Naive thymus-derived CD4-positive, alpha-beta T cell (primary cell): ENCODE measurements at regions not wholly inside any gene's neighbourhood (a gene's known extent, or its start where the extent isn't known, plus 50 kb on each side); places are given as distances from the start of the nearest gene placed in this dataset.
"Not testable (repeated sequence)": the region's sequence is repeated elsewhere in the genome, so short reads cannot be mapped to it uniquely, and the experiment has no call there.

Source experiments
- ATAC-seq: fragments of 150-1000 bp; cut with Tn5 transposase; 2 replicates; pipeline ENCODE4 v1.10.0; 2021; ENCODE audit warnings: mild to moderate bottlenecking, moderate library complexity
- CTCF ChIA-PET: fragments of 350-600 bp; sonication (Branson Sonifier 250); formaldehyde crosslinking; loops from one replicate; lab custom pipeline; 2021; ENCODE audit warnings: antibody characterized with exemption; lab: Charles Lee
- POLR2A ChIA-PET: fragments of 350-600 bp; sonication (Branson Sonifier 250); formaldehyde crosslinking; loops from one replicate; lab custom pipeline; 2021; ENCODE audit warnings: antibody characterized with exemption, inconsistent platforms; lab: Charles Lee
- DNase-seq, 9 donors: peaks; one replicate each; pipeline versions ENCODE4 v3.0.0 to v3.0.0-alpha.2; 2020 to 2022; ENCODE audit warnings: mixed read lengths in 1 of 9
- H3K27ac ChIP-seq: one replicate; pipeline ENCODE4 v1.7.0; 2013; ENCODE audit warnings: mild to moderate bottlenecking, low read depth, low read length, moderate library complexity
- H3K27me3 ChIP-seq, 2 donors: one replicate each; pipeline ENCODE4 v1.7.0; 2013; ENCODE audit warnings: low read length in 2 of 2, mild to moderate bottlenecking in 2 of 2, moderate library complexity in 2 of 2; ENCODE audit not compliant: control insufficient read depth in 2 of 2, insufficient read depth in 2 of 2
- H3K36me3 ChIP-seq, 3 experiments: 1 replicate in 2 of 3; 2 replicates in 1 of 3; pipeline ENCODE4 v1.7.0; 2013; ENCODE audit warnings: low read length in 3 of 3, mild to moderate bottlenecking in 3 of 3, moderate library complexity in 1 of 3; ENCODE audit not compliant: insufficient read depth in 3 of 3, control insufficient read depth in 2 of 3
- H3K4me1 ChIP-seq, 2 donors: one replicate each; pipeline ENCODE4 v1.7.0; 2013; ENCODE audit warnings: low read length in 2 of 2, mild to moderate bottlenecking in 2 of 2, moderate library complexity in 1 of 2; ENCODE audit not compliant: control insufficient read depth in 2 of 2, insufficient read depth in 2 of 2
- H3K4me3 ChIP-seq: 2 replicates; pipeline ENCODE4 v1.7.0; 2013; ENCODE audit warnings: mild to moderate bottlenecking, low read length
- H3K9me3 ChIP-seq, 3 experiments: 1 replicate in 2 of 3; 2 replicates in 1 of 3; pipeline ENCODE4 v1.7.0; 2013; ENCODE audit warnings: low read length in 3 of 3; ENCODE audit not compliant: control insufficient read depth in 2 of 3
- H3K27ac Mint-ChIP-seq, 9 donors: one replicate each; pipeline ENCODE4 v1.8.0; 2020 to 2022; ENCODE audit warnings: mixed read lengths in 9 of 9, mild to moderate bottlenecking in 8 of 9, moderate library complexity in 5 of 9, inconsistent platforms in 2 of 9
- H3K27me3 Mint-ChIP-seq, 5 donors: one replicate each; pipeline ENCODE4 v1.8.0; 2021 to 2022; ENCODE audit warnings: mixed read lengths in 5 of 5, mild to moderate bottlenecking in 1 of 5
- H3K36me3 Mint-ChIP-seq, 5 donors: one replicate each; pipeline ENCODE4 v1.8.0; 2020 to 2022; ENCODE audit warnings: mixed read lengths in 5 of 5, mild to moderate bottlenecking in 3 of 5, inconsistent platforms in 1 of 5
- H3K4me1 Mint-ChIP-seq, 7 donors: one replicate each; pipeline ENCODE4 v1.8.0; 2020 to 2022; ENCODE audit warnings: mixed read lengths in 7 of 7, mild to moderate bottlenecking in 3 of 7, inconsistent platforms in 1 of 7
- H3K4me3 Mint-ChIP-seq, 10 donors: one replicate each; pipeline ENCODE4 v1.8.0; 2020 to 2022; ENCODE audit warnings: mild to moderate bottlenecking in 10 of 10, mixed read lengths in 10 of 10, moderate library complexity in 6 of 10, inconsistent platforms in 2 of 10
- H3K9me3 Mint-ChIP-seq, 11 donors: one replicate each; pipeline ENCODE4 v1.8.0; 2020 to 2022; ENCODE audit warnings: mixed read lengths in 11 of 11, mild to moderate bottlenecking in 4 of 11, inconsistent platforms in 1 of 11, moderate library complexity in 1 of 11
- intact Hi-C, 2 donors: fragments of 100-400 bp; cut with micrococcal nuclease; formaldehyde crosslinking; loops; one replicate each; pipeline ENCODE4 v1.15.1; 2023

DNA sequence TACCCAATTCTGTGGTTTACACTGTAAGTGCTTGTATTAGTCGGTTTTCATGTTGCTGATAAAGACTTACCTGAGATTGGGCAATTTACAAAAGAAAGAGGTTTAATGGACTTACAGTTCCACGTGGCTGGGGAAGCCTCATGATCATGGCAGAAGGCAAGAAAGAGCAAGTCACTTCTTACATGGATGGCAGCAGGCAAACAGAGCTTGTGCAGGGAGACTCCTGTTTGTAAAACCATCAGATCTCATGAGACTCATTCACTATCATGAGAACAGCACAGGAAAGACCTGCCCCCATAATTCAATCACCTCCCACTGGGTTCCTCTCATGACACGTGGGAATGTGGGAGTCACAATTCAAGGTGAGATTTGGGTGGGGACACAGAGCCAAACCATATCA, 119.3 kb downstream of the BASP1 start:
- intact Hi-C loops, H3K27ac ChIP-seq, POLR2A ChIA-PET, H3K4me3 ChIP-seq, H3K36me3 ChIP-seq, DNase-seq, CTCF ChIA-PET, H3K4me1 Mint-ChIP-seq, H3K27me3 ChIP-seq, H3K4me1 ChIP-seq, H3K4me3 Mint-ChIP-seq, H3K27me3 Mint-ChIP-seq, H3K9me3 ChIP-seq, ATAC-seq, H3K36me3 Mint-ChIP-seq, H3K27ac Mint-ChIP-seq: not testable (repeated sequence)
- peaks cover 3 to 30% (median 11%) of the 10 kb centered on the region in 11 donors for H3K9me3 Mint-ChIP-seq

DNA sequence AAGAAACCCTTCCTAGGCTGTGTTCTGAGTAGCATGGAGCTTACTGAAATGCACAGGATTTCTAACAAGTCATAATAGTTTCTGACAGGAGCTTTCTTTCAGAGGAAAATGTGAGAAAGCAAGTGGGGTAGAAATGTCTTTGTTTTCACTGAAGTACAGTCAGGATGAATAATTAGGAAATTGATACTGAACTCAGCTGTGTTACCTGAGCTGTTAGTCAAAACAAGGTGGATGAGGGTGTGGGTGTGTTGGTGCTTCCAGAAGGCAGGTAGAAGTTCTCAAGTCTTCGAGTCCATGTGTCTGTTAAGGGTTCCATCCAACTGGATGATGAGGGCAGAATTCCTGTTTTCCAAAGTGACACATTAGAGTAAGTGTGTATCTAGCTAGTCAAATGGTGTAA, 122.4 kb downstream of the BASP1 start:
- ChIA-PET POLR2A (no interaction called here), CTCF (no interaction called here)
- Histone ChIP-seq H3K4me1 (no peaks in the 10 kb centered on the region), H3K36me3 (no peaks in the 10 kb centered on the region), H3K27me3 (no peaks in the 10 kb centered on the region), H3K9me3 (no peaks in the 10 kb centered on the region), H3K27ac (no peak overlapping the region), H3K4me3 (no peak overlapping the region)
- no peaks in the 10 kb centered on the region for H3K4me1 Mint-ChIP-seq
- ATAC-seq (no peak), DNase-seq (no peak)
- peaks cover 0 to 5% (median 0%) of the 10 kb centered on the region in 5 donors for H3K27me3 Mint-ChIP-seq
- H3K36me3 Mint-ChIP-seq: peaks cover 0 to 6% (median 0%) of the 10 kb centered on the region in 5 donors
- H3K4me3 Mint-ChIP-seq: no peak overlapping the region
- intact Hi-C loops: no loop called here
- H3K27ac Mint-ChIP-seq: no peak overlapping the region
- H3K9me3 Mint-ChIP-seq: peaks cover 1 to 15% (median 8%) of the 10 kb centered on the region in 11 donors

DNA sequence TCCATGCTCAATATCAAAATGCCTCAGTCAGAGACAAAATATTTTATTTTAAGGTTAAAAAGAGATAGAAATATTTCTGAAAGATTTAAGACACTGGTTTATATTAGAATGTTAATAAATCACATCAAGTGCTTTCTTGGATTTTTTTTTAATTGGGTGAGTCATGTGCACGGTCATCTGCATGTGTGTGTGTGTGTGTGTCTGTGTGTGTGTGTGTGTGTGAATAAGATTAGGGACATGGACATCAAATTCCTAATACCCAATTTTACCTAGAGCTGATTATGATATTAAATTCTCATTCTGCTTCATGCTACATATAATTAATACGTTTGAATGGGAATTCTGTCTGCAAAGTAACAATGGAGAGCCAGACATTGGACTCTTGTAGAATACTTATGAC, 122.9 kb downstream of the BASP1 start:
- no peak for ATAC-seq
- Histone ChIP-seq H3K4me3 (no peak overlapping the region), H3K9me3 (no peaks in the 10 kb centered on the region), H3K4me1 (no peaks in the 10 kb centered on the region), H3K27me3 (no peaks in the 10 kb centered on the region), H3K27ac (no peak overlapping the region), H3K36me3 (no peaks in the 10 kb centered on the region)
- H3K4me1 Mint-ChIP-seq: no peaks in the 10 kb centered on the region
- DNase-seq: no peak
- peaks cover 1 to 17% (median 10%) of the 10 kb centered on the region in 11 donors for H3K9me3 Mint-ChIP-seq
- CTCF ChIA-PET: no interaction called here
- no peak overlapping the region for H3K27ac Mint-ChIP-seq
- H3K27me3 Mint-ChIP-seq: peaks cover 0 to 5% (median 0%) of the 10 kb centered on the region in 5 donors
- POLR2A ChIA-PET: no interaction called here
- H3K36me3 Mint-ChIP-seq: peaks cover 0 to 6% (median 0%) of the 10 kb centered on the region in 5 donors
- intact Hi-C loops: no loop called here
- H3K4me3 Mint-ChIP-seq: no peak overlapping the region

DNA sequence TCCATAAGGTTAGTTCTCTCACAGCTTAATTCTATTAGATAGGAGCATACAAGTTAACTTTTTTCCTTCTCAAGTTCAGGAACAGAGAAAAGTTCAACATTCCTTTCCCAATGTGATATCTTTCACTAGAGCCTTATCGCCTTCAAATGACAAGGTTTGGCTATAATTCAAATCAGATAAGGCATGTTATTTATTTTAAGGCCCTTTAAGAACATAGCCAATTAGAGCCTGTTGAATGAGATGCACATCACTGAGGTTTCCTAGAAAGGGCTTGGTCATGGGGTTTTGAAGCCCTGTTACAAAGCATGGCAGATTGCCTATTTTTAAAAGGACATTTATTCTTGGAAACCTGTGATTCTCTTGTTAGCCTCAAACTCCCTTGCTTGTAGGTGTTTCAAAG, 123.4 kb downstream of the BASP1 start:
- H3K27me3 Mint-ChIP-seq: peaks cover 0 to 5% (median 0%) of the 10 kb centered on the region in 5 donors
- no peak overlapping the region for H3K4me3 Mint-ChIP-seq
- H3K27ac Mint-ChIP-seq: no peak overlapping the region
- H3K36me3 Mint-ChIP-seq: peaks cover 0 to 6% (median 0%) of the 10 kb centered on the region in 5 donors
- H3K4me1 Mint-ChIP-seq: no peaks in the 10 kb centered on the region
- H3K9me3 Mint-ChIP-seq: peaks cover 1 to 17% (median 9%) of the 10 kb centered on the region in 11 donors
- ATAC-seq (no peak), DNase-seq (no peak)
- POLR2A ChIA-PET: no interaction called here
- no peaks in the 10 kb centered on the region for H3K36me3 ChIP-seq
- H3K27me3 ChIP-seq: no peaks in the 10 kb centered on the region
- CTCF ChIA-PET: no interaction called here
- no peaks in the 10 kb centered on the region for H3K9me3 ChIP-seq
- H3K4me1 ChIP-seq: no peaks in the 10 kb centered on the region
- H3K27ac ChIP-seq: no peak overlapping the region
- no peak overlapping the region for H3K4me3 ChIP-seq
- intact Hi-C loops: no loop called here

DNA sequence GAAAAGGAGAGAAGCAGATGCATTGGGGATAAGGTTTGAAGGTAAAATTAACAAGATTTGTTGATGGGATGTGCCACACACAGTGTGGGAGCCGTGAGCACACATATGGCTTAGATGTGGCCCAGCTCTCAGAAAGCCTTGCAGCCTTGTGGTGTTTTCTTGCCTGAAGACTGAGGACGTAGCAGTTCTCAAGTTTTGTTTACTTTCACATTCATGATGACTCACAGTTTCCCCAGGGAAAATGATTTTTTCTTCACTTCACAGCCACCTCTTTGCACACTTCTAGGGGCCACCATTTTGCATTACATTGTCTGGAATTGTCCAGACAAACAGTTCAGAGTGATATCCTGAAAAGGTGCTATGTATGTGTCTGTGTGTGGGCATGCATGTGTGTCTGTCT, 126.2 kb downstream of the BASP1 start:
- intact Hi-C loops: no loop called here

DNA sequence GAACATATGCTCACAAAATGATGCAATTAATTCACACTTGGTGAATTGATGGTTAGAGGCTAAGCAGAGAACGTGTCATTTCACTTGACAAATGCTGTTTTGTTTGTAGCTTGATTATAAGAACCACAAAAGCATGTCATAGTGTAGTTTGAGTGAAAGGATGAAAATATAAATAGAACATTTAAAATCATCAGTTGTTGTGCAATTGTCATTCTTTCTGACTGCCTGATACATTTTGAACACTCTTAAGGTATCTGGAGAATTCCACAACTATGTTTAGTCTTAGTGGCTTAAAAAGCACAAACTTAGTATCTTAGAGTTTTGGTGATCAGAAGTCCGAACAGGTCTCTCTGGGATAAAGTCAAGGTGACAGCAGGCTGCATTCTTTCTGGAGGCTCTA, 129.4 kb downstream of the BASP1 start:
- Mint-ChIP-seq H3K27ac (no peak overlapping the region), H3K9me3 (peaks cover 0 to 8% (median 2%) of the 10 kb centered on the region in 11 donors), H3K36me3 (no peaks in the 10 kb centered on the region), H3K27me3 (no peaks in the 10 kb centered on the region), H3K4me3 (no peak overlapping the region), H3K4me1 (no peaks in the 10 kb centered on the region)
- Histone ChIP-seq H3K27ac (no peak overlapping the region), H3K27me3 (no peaks in the 10 kb centered on the region), H3K4me3 (no peak overlapping the region), H3K36me3 (no peaks in the 10 kb centered on the region), H3K4me1 (no peaks in the 10 kb centered on the region), H3K9me3 (no peaks in the 10 kb centered on the region)
- DNase-seq: no peak
- no peak for ATAC-seq
- intact Hi-C loops: no loop called here
- ChIA-PET CTCF (interaction anchor here (0.6 kb wide), 1 partner anchor 132 kb away, joined by 3 read pairs; no protein-coding TSS in a partner anchor), POLR2A (no interaction called here)

More for the DNA sequence above, 126.2 kb downstream of the BASP1 start:
- ChIA-PET POLR2A (no interaction called here), CTCF (no interaction called here)
- Mint-ChIP-seq H3K27ac (no peak overlapping the region), H3K9me3 (peaks cover 0 to 16% (median 6%) of the 10 kb centered on the region in 11 donors), H3K27me3 (peaks cover 0 to 5% (median 0%) of the 10 kb centered on the region in 5 donors), H3K36me3 (peaks cover 0 to 3% (median 0%) of the 10 kb centered on the region in 5 donors), H3K4me1 (no peaks in the 10 kb centered on the region), H3K4me3 (no peak overlapping the region)
- Histone ChIP-seq H3K27ac (no peak overlapping the region), H3K4me3 (no peak overlapping the region), H3K27me3 (no peaks in the 10 kb centered on the region), H3K36me3 (no peaks in the 10 kb centered on the region), H3K4me1 (no peaks in the 10 kb centered on the region), H3K9me3 (no peaks in the 10 kb centered on the region)
- DNase-seq (no peak), ATAC-seq (no peak)

DNA sequence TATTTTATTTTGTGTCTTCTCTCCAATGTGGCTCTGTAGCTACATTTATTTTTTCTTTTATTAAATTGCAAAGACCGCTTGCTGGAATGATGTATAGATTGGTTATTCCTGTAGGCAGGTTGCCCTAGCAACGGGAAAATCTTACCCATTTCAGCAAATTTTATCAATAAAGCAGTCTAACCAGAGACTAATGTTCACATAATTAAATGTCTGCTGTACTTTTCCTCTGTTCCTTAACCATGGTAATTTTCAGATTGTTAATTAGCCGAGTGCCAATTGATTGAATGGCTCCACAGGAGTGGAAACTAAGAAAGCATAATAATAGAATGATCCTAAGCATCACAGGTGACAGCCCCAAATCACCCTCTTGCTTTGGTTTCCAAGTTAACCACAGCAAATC, 134.8 kb downstream of the BASP1 start:
- POLR2A ChIA-PET: no interaction called here
- Mint-ChIP-seq H3K27me3 (no peaks in the 10 kb centered on the region), H3K9me3 (peaks cover 0 to 7% (median 3%) of the 10 kb centered on the region in 11 donors), H3K4me1 (no peaks in the 10 kb centered on the region), H3K36me3 (no peaks in the 10 kb centered on the region), H3K4me3 (no peak overlapping the region), H3K27ac (no peak overlapping the region)
- Histone ChIP-seq H3K9me3 (no peaks in the 10 kb centered on the region), H3K36me3 (no peaks in the 10 kb centered on the region), H3K4me3 (no peak overlapping the region), H3K4me1 (no peaks in the 10 kb centered on the region), H3K27ac (no peak overlapping the region), H3K27me3 (no peaks in the 10 kb centered on the region)
- CTCF ChIA-PET: no interaction called here
- ATAC-seq: no peak
- no peak for DNase-seq
- intact Hi-C loops: no loop called here
